VCaP (cell line): ENCODE measurements at regions not wholly inside any gene's neighbourhood (a gene's known extent, or its start where the extent isn't known, plus 50 kb on each side); places are given as distances from the start of the nearest gene placed in this dataset.

Source experiments
- H3K27ac ChIP-seq: fragments of 450-650 bp; 2 replicates; pipeline ENCODE4 v1.5.1; 2017
- CTCF ChIP-seq: fragments of 450-650 bp; conservative IDR thresholded peaks from 2 replicates; pipeline ENCODE4 v1.5.1; 2017; ENCODE audit warnings: mild to moderate bottlenecking, moderate library complexity

DNA sequence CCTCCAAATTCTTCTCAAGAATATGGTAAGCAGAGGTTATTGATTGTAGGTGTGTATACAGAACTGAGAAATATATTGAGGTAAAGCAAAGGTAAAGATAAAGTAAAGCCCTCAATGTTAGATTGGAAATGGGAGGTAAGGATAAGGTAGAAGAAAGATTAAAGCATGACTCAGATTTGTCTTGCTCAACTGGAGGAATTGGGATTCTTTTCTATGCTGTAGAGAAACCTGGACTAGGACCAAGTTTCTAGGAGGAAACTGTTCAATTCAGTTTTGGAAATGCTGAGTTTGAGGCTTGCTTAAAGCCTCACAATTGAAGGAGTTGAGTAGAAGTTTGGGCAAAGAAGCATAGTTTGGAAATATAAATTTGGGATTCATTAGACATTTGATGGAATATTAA, 634.0 kb upstream of the PTCHD4 start:
- TF ChIP-seq CTCF, result no peak

DNA sequence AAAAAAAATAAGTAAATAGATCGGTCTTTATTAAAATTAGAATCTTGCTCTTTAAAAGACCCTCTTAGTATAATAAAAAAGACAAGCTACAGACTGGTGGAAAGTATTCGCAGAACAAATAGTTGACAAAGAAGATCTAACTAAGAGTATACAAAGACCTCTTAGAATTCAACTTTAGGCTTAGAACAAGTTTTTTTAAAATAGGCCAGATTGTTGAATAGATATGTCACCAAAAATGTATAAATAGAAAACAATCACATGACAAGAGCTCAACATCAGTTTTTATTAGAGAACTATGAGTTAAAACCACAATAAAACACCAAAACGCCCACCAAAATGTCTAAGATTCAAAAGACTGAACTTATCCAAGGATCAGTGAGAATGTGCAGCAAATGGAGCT, 632.7 kb upstream of the PTCHD4 start:
- no peak overlapping the region for H3K27ac ChIP-seq
- TF ChIP-seq CTCF, result no peak

More for the DNA sequence above, 634.0 kb upstream of the PTCHD4 start:
- H3K27ac ChIP-seq, result no peak overlapping the region

GRCh38 chr6:48736501-48737206, 625.7 kb upstream of the PTCHD4 start:
- no peak for TF ChIP-seq CTCF
- H3K27ac ChIP-seq, result no peak overlapping the region

- H3K27ac ChIP-seq, result no peak overlapping the region
- TF ChIP-seq CTCF, result no peak
Observed at GRCh38 chr6:48735846-48736245, 624.8 kb upstream of the PTCHD4 start.

DNA sequence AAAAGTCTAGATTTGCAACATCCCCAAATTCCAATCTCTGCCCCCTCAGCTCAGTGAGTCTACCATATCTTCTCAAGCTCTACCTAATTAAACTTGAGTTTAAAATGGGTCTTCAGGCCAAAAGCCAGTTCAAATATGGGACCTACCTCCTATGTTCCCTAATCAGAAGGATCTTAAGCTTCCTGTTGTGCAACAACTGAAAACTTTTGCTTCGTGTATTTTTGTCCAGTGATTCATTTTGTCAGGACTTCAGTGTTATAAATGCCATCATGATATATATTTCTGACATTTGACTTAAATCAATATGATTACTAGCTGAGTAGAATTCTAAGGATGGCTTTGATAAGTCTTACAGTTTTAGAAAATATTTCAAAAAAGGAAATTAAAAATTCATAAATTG, 622.6 kb upstream of the PTCHD4 start:
- H3K27ac ChIP-seq, result no peak overlapping the region
- no peak for TF ChIP-seq CTCF

DNA sequence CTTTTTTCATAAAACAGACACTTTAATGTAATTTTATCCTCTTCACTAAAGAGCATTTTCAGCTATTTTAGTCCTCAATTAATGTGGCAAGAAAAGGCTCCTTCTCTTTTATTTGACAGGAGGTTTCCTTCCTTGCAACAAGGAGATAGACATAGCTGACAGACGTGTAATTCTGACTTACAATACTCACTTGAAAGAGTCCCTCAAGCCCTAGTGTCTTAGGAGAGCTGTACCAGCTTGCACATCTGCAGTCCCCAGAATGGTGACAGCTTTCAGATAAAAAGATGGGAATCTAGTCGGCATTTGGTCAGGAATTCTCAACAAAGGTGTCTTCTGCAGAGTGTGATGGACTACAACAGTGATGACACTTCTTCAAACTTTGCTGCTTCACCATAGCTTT, 603.7 kb upstream of the PTCHD4 start:
- TF ChIP-seq CTCF, result no peak
- no peak overlapping the region for H3K27ac ChIP-seq

GRCh38 chr6:48714250-48714649, 603.3 kb upstream of the PTCHD4 start:
- no peak overlapping the region for H3K27ac ChIP-seq
- TF ChIP-seq CTCF, result no peak
